ENCODE measurements at regions not wholly inside any gene's neighbourhood (a gene's known extent, or its start where the extent isn't known, plus 50 kb on each side); places are given as distances from the start of the nearest gene placed in this dataset.

DNA sequence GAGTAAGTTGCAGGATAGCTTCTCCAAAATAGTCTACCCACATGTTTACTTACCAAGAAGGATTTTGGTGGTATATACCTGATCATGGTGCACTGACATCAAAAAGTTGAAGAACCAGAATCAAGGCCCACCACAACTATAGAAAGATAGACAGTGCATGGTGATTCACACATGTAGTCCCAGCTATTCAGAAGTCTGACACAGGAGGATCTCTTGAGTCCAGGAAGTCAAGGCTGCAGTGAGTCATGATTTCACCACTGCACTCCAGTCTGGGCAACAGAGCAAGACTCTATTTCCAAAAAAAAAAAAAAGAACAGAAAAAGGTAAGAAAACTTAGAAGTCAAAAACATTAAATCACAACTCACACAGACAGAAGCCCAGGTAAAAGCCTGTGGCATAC is 422.2 kb upstream of the FOXG1 start:
- Histone ChIP-seq H3K27ac (ENCODE audit: low read length) (no peak overlapping the region), H3K9me2 (ENCODE audit: insufficient read depth, low read length) (no peaks in the 10 kb centered on the region)

DNA sequence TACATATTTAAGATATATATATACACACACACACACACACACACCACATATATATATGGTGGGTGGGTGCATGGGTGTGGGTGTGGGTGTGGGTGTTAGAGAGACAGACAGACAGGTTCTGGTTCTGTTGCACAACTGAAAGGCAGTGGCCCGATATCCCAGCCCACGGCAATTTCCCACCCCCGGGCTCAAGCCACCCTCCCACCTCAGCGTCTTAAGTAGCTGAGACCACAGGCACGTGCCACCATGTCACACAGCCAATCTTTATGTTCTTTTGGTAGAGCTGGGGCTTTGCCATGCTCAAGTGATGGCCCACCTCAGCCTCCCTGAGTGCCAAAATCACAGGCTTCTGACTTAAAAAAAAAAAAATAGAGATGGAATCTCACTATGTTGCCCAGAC is 417.8 kb upstream of the FOXG1 start:
- Histone ChIP-seq H3K27ac (ENCODE audit: low read length) (no peak overlapping the region), H4K20me1 (ENCODE audit: insufficient read depth) (no peaks in the 10 kb centered on the region), H3K9me3 (ENCODE audit: low read length) (no peaks in the 10 kb centered on the region), H3K9ac (ENCODE audit: low read length) (no peak overlapping the region), H3F3A (ENCODE audit: insufficient read depth, low read length, poor library complexity, severe bottlenecking) (no peaks in the 10 kb centered on the region), H3K27me3 (ENCODE audit: insufficient read depth, low read depth, low read length) (no peaks in the 10 kb centered on the region), H3K4me3 (ENCODE audit: low read length) (no peak overlapping the region), H3K4me2 (ENCODE audit: low read length) (no peak overlapping the region), H3K79me2 (replicated peaks; ENCODE audit: insufficient read depth, low read length) (no peaks in the 10 kb centered on the region), H3K36me3 (ENCODE audit: insufficient read depth, low read length) (no peaks in the 10 kb centered on the region), H3K9me2 (ENCODE audit: insufficient read depth, low read length) (no peaks in the 10 kb centered on the region), H2AFZ (ENCODE audit: low read depth, low read length) (no peak overlapping the region)
- TF ChIP-seq POLR2AphosphoS5 (IDR thresholded peaks at IDR 0.05) (no peak), MXI1 (conservative IDR thresholded peaks at IDR 0.05; ENCODE audit: poor library complexity, severe bottlenecking) (no peak), EP300 (conservative IDR thresholded peaks at IDR 0.05; ENCODE audit: poor library complexity, severe bottlenecking) (no peak), EZH2 (IDR thresholded peaks at IDR 0.05; ENCODE audit: borderline replicate concordance, insufficient read depth, low read length, poor library complexity, severe bottlenecking) (no peak), RAD21 (conservative IDR thresholded peaks at IDR 0.05) (no peak), TAF1 (IDR thresholded peaks at IDR 0.05; ENCODE audit: low read depth) (no peak), SMC3 (conservative IDR thresholded peaks at IDR 0.05; ENCODE audit: poor library complexity) (no peak)
- TF ChIP-seq, protein P1, sequence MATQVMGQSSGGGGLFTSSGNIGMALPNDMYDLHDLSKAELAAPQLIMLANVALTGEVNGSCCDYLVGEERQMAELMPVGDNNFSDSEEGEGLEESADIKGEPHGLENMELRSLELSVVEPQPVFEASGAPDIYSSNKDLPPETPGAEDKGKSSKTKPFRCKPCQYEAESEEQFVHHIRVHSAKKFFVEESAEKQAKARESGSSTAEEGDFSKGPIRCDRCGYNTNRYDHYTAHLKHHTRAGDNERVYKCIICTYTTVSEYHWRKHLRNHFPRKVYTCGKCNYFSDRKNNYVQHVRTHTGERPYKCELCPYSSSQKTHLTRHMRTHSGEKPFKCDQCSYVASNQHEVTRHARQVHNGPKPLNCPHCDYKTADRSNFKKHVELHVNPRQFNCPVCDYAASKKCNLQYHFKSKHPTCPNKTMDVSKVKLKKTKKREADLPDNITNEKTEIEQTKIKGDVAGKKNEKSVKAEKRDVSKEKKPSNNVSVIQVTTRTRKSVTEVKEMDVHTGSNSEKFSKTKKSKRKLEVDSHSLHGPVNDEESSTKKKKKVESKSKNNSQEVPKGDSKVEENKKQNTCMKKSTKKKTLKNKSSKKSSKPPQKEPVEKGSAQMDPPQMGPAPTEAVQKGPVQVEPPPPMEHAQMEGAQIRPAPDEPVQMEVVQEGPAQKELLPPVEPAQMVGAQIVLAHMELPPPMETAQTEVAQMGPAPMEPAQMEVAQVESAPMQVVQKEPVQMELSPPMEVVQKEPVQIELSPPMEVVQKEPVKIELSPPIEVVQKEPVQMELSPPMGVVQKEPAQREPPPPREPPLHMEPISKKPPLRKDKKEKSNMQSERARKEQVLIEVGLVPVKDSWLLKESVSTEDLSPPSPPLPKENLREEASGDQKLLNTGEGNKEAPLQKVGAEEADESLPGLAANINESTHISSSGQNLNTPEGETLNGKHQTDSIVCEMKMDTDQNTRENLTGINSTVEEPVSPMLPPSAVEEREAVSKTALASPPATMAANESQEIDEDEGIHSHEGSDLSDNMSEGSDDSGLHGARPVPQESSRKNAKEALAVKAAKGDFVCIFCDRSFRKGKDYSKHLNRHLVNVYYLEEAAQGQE (IDR thresholded peaks at IDR 0.05; ENCODE audit: borderline replicate concordance), result no peak
- TF ChIP-seq, protein P2, sequence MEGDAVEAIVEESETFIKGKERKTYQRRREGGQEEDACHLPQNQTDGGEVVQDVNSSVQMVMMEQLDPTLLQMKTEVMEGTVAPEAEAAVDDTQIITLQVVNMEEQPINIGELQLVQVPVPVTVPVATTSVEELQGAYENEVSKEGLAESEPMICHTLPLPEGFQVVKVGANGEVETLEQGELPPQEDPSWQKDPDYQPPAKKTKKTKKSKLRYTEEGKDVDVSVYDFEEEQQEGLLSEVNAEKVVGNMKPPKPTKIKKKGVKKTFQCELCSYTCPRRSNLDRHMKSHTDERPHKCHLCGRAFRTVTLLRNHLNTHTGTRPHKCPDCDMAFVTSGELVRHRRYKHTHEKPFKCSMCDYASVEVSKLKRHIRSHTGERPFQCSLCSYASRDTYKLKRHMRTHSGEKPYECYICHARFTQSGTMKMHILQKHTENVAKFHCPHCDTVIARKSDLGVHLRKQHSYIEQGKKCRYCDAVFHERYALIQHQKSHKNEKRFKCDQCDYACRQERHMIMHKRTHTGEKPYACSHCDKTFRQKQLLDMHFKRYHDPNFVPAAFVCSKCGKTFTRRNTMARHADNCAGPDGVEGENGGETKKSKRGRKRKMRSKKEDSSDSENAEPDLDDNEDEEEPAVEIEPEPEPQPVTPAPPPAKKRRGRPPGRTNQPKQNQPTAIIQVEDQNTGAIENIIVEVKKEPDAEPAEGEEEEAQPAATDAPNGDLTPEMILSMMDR (IDR thresholded peaks at IDR 0.05; ENCODE audit: poor library complexity, severe bottlenecking), result no peak

More for the DNA sequence above, 422.2 kb upstream of the FOXG1 start:
- Histone ChIP-seq H4K20me1 (ENCODE audit: insufficient read depth) (no peaks in the 10 kb centered on the region), H3K9me3 (ENCODE audit: low read length) (no peaks in the 10 kb centered on the region), H3K4me3 (ENCODE audit: low read length) (no peak overlapping the region), H3K4me2 (ENCODE audit: low read length) (no peak overlapping the region), H3K9ac (ENCODE audit: low read length) (no peak overlapping the region), H2AFZ (ENCODE audit: low read depth, low read length) (no peak overlapping the region), H3F3A (ENCODE audit: insufficient read depth, low read length, poor library complexity, severe bottlenecking) (no peaks in the 10 kb centered on the region), H3K79me2 (replicated peaks; ENCODE audit: insufficient read depth, low read length) (no peaks in the 10 kb centered on the region), H3K27me3 (ENCODE audit: insufficient read depth, low read depth, low read length) (no peaks in the 10 kb centered on the region), H3K36me3 (ENCODE audit: insufficient read depth, low read length) (no peaks in the 10 kb centered on the region)
- TF ChIP-seq SMC3 (conservative IDR thresholded peaks at IDR 0.05; ENCODE audit: poor library complexity), result no peak
- TF ChIP-seq MXI1 (conservative IDR thresholded peaks at IDR 0.05; ENCODE audit: poor library complexity, severe bottlenecking), result no peak
- TF ChIP-seq, protein P2 (IDR thresholded peaks at IDR 0.05; ENCODE audit: poor library complexity, severe bottlenecking), result no peak
- no peak for TF ChIP-seq RAD21 (conservative IDR thresholded peaks at IDR 0.05)
- TF ChIP-seq POLR2AphosphoS5 (IDR thresholded peaks at IDR 0.05), result no peak
- no peak for TF ChIP-seq EP300 (conservative IDR thresholded peaks at IDR 0.05; ENCODE audit: poor library complexity, severe bottlenecking)
- TF ChIP-seq EZH2 (IDR thresholded peaks at IDR 0.05; ENCODE audit: borderline replicate concordance, insufficient read depth, low read length, poor library complexity, severe bottlenecking), result no peak
- TF ChIP-seq, protein P1 (IDR thresholded peaks at IDR 0.05; ENCODE audit: borderline replicate concordance), result no peak
- TF ChIP-seq TAF1 (IDR thresholded peaks at IDR 0.05; ENCODE audit: low read depth), result no peak
